Neutrophil (primary cell): ENCODE measurements at regions not wholly inside any gene's neighbourhood (a gene's known extent, or its start where the extent isn't known, plus 50 kb on each side); places are given as distances from the start of the nearest gene placed in this dataset.

Experiments
- H3K27ac ChIP-seq: fragments of 200-600 bp; sonication (generic); 2 replicates; pipeline ENCODE4 v1.5.1; 2016; ENCODE audit warnings: mild to moderate bottlenecking, moderate library complexity
- H3K27me3 ChIP-seq: fragments of 200-600 bp; sonication (generic); 2 replicates; pipeline ENCODE4 v1.6.0; 2016; ENCODE audit warnings: mild to moderate bottlenecking
- H3K36me3 ChIP-seq: fragments of 200-600 bp; sonication (generic); 2 replicates; pipeline ENCODE4 v1.5.1; 2017
- H3K4me1 ChIP-seq, 2 experiments: fragments of 200-600 bp in 1 of 2; sonication (generic) in 1 of 2; 1 replicate in 1 of 2; 2 replicates in 1 of 2; pipeline versions ENCODE4 v1.5.1 to v1.6.1; 2013 to 2016; ENCODE audit warnings: low read depth in 1 of 2, low read length in 1 of 2, mild to moderate bottlenecking in 1 of 2, moderate library complexity in 1 of 2; ENCODE audit not compliant: control insufficient read depth in 1 of 2, insufficient read depth in 1 of 2
- H3K4me3 ChIP-seq, 2 experiments: fragments of 200-600 bp in 1 of 2; sonication (generic) in 1 of 2; 1 replicate in 1 of 2; 2 replicates in 1 of 2; pipeline ENCODE4 v1.5.1; 2013 to 2016; ENCODE audit warnings: low read depth in 1 of 2, low read length in 1 of 2, mild to moderate bottlenecking in 1 of 2, moderate library complexity in 1 of 2
- H3K9me3 ChIP-seq: fragments of 200-600 bp; sonication (generic); 2 replicates; pipeline ENCODE4 v1.5.1; 2016
- CTCF ChIP-seq: fragments of 200-600 bp; sonication (generic); IDR thresholded peaks from 2 replicates; pipeline ENCODE4 v1.5.1; 2016; ENCODE audit warnings: antibody characterized with exemption

DNA sequence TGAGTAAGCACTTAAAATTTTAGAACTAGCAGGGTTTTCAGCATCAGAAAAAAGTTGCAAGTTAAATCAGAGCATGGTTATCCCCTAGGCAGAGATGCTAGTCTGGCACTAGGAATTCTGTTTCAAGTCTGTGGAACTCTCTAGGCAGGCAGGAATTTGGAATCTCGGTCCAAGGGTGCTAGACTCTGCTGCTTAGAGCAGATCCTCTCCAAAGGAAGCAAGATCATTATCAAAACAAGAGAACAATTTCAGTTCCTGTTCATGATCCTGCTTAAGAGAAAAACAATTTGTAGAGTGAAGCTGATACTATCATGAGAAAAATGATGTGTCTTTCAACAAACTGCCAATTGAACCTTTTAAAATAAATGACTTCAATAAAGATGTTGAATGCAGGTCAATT is 420.7 kb downstream of the KIF4B start:
- no peak for TF ChIP-seq CTCF
- no peak overlapping the region for H3K4me3 ChIP-seq
- H3K4me1 ChIP-seq, result no peaks in the 10 kb centered on the region
- H3K27ac ChIP-seq, result no peak overlapping the region
- no peaks in the 10 kb centered on the region for H3K9me3 ChIP-seq
- H3K27me3 ChIP-seq, result no peaks in the 10 kb centered on the region
- H3K36me3 ChIP-seq, result no peaks in the 10 kb centered on the region

GRCh38 chr5:155434681-155435080 is 421.1 kb downstream of the KIF4B start:
- H3K9me3 ChIP-seq, result no peaks in the 10 kb centered on the region
- H3K4me3 ChIP-seq, result no peak overlapping the region
- no peaks in the 10 kb centered on the region for H3K36me3 ChIP-seq
- H3K27ac ChIP-seq, result no peak overlapping the region
- H3K4me1 ChIP-seq, result no peaks in the 10 kb centered on the region
- no peak for TF ChIP-seq CTCF
- no peaks in the 10 kb centered on the region for H3K27me3 ChIP-seq

- H3K36me3 ChIP-seq, result no peaks in the 10 kb centered on the region
These were observed 428.3 kb downstream of the KIF4B start for GRCh38 chr5:155441849-155442248.

GRCh38 chr5:155451106-155451505 is 437.6 kb downstream of the KIF4B start:
- Histone ChIP-seq H3K27ac (no peak overlapping the region), H3K9me3 (no peaks in the 10 kb centered on the region), H3K27me3 (no peaks in the 10 kb centered on the region), H3K4me3 (no peak overlapping the region), H3K4me1 (no peaks in the 10 kb centered on the region), H3K36me3 (no peaks in the 10 kb centered on the region)
- no peak for TF ChIP-seq CTCF

More at GRCh38 chr5:155441849-155442248, 428.3 kb downstream of the KIF4B start:
- Histone ChIP-seq H3K27me3 (no peaks in the 10 kb centered on the region), H3K9me3 (no peaks in the 10 kb centered on the region), H3K4me1 (no peaks in the 10 kb centered on the region), H3K27ac (no peak overlapping the region), H3K4me3 (no peak overlapping the region)
- no peak for TF ChIP-seq CTCF

DNA sequence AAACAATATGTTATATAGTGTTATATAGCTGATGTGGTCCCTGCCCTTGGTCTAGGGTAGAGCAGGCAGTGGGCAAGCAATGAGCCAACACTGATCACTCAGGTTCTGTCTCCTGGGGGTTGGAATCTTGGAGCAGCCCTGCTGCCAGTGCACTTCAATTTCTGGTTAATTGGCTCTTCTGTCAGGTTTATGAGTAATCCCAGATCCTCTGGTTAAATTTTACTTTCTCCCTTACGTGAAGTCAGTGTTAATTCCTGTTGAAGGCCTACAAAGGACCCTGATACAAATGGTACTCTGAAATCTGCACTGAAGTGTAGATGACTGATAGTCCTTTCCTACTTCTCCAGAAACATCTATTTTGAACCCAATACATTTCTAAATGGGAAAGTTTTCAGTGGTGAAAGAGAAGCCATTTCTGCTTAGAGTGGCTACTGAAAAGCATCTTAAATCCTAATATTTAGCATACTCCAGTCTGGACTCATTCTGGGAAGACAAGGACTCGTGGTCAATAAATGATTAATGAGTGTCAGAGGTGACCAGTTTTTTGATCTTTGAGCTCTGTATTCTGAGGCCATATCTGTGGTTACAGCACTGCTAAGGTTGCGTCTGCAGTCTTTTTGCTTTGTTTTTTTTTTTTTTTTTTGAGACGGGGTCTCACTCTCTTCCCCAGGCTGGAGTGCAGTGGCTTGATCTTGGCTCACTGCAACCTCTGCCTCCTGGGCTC is 442.4 kb downstream of the KIF4B start:
- no peak for TF ChIP-seq CTCF
- no peak overlapping the region for H3K4me3 ChIP-seq
- H3K36me3 ChIP-seq, result no peaks in the 10 kb centered on the region
- no peaks in the 10 kb centered on the region for H3K9me3 ChIP-seq
- no peak overlapping the region for H3K27ac ChIP-seq
- no peaks in the 10 kb centered on the region for H3K27me3 ChIP-seq
- no peaks in the 10 kb centered on the region for H3K4me1 ChIP-seq
